ENCODE measurements at regions not wholly inside any gene's neighbourhood (a gene's known extent, or its start where the extent isn't known, plus 50 kb on each side); places are given as distances from the start of the nearest gene placed in this dataset.
A peak's percentile ranks its signal among the peaks of the same experiment; 100 is the strongest.
"Not testable (repeated sequence)": the region's sequence is repeated elsewhere in the genome, so short reads cannot be mapped to it uniquely, and the experiment has no call there.

DNA sequence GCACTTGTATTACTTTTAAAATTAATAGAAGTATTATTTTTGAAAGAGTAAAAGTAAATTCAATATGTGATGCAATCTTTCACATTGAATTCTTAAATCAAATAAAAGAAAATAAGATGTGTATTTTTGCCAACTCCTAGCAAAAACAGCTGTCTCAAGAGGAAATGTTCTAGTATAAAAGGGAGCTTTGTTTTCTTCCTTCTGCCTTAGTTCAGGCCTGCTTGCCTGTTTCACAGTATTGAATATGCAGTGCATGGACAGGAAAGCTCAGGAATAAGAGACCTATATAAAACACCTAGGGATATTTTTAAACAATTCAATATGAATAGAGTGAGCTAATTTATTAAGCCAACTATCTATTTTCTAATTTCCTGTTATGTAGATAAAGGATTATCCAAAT lies 294.8 kb upstream of the G2E3 start:
- DNase-seq (ENCODE audit: low spot score), result no peak

DNA sequence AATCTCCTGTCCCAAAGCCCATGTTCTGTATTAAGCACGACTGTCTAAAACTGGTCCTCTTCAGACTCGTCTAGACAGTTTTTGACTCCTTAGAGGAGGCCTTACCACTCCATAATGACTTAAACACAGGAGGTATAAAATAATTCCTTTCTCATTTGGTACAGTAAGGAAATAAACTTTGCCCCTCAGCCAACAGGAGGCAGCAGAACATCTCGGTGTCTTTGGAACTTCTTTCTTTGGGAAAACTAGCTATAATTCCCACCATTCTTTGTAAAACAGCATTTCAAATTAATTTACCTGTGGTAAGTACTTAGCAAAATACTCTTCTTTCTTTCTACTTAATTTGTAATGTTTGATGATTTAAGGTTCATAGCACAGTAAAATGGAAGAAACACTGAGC lies 292.7 kb upstream of the G2E3 start:
- DNase-seq (ENCODE audit: low spot score), result no peak

DNA sequence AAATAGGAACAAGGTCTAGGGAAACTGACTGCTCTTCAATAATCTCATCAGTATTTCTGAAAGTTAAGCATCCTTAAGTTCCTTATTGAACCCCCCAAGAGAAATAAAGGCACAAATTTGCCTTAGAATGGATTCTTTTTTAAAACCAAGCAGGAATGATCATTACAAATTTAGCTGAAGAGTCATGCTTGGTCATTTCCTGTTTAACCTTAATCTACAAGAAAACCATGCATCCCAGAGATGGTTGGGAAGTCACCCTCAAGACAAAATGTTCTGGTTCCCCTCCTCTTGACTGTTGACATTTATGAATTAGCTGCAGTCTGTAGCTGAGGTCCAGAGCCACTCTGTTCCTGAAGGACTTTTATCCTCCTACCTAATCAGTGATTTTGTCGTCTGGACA lies 291.8 kb upstream of the G2E3 start:
- peak; percentile 46 for DNase-seq (ENCODE audit: low spot score)

DNA sequence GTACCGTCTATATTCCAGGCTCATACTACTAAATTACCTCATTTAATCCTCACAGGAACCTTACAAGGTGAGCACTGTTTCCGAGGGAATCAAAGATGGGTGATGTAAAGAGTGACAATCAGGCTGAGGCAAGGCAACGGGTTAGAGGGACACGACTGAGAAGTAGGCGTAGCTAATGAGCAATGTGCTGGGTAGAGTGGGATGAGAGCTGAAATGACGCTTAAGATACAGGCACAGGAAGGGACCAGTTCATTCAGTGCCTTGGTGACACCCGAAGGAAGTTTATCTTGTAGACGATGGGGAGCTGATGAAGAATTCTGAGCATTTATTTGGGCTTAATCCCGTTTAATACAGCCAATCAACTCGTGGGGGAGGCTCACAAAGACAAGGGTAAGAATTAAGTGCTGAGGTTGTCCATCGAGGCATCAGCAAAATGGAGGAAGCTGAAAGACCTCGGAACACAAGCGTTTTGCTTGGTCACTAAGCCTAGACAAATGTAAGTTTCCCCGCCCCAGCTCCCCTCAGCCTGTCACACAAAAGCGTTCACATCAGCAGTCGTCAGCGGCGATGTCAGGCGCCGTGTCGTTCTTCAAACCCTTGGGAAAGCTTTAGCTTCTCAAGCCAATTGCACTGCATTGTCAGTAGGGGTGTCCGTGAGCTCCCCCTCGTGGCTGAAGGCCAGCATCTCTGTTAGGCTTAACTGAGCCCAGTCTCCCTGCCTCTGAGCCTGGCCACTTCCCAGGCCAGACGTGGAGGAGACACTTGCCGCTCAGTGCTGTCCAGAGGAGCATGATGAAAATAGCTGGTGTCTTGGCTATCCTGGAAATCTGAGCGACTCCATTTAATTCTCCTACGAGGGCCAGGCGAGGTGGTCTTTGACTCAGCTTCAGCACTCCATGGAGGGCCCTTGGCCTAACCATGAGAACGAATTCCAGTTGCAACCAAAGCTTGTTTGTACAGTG lies 288.5 kb upstream of the G2E3 start:
- peak; percentile 76 for DNase-seq (ENCODE audit: low spot score)

DNA sequence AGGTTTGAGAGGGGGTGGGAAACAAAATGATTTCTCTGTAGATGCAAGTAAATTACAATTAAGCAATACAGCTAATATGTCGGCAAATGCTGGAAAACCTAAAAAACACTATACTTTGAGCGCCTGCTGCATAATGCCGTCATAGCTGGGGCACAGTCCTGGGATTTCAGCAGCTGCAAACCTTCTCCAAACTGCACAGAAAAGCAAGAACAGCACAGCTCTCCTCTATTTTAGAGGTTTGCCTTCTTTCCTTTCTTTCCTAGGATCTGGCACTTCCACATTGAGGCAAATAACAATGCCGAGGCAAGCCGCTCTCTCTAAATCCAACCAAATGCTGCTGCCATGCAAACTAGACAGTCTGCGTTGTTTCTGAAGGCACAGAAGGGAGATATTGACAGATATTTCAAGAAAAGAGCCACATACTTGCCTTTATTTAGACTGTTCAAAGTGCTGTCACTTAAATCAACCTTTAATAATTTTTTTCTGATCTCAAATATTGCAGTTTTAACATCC lies 287.1 kb upstream of the G2E3 start:
- DNase-seq (ENCODE audit: low spot score), result no peak

DNA sequence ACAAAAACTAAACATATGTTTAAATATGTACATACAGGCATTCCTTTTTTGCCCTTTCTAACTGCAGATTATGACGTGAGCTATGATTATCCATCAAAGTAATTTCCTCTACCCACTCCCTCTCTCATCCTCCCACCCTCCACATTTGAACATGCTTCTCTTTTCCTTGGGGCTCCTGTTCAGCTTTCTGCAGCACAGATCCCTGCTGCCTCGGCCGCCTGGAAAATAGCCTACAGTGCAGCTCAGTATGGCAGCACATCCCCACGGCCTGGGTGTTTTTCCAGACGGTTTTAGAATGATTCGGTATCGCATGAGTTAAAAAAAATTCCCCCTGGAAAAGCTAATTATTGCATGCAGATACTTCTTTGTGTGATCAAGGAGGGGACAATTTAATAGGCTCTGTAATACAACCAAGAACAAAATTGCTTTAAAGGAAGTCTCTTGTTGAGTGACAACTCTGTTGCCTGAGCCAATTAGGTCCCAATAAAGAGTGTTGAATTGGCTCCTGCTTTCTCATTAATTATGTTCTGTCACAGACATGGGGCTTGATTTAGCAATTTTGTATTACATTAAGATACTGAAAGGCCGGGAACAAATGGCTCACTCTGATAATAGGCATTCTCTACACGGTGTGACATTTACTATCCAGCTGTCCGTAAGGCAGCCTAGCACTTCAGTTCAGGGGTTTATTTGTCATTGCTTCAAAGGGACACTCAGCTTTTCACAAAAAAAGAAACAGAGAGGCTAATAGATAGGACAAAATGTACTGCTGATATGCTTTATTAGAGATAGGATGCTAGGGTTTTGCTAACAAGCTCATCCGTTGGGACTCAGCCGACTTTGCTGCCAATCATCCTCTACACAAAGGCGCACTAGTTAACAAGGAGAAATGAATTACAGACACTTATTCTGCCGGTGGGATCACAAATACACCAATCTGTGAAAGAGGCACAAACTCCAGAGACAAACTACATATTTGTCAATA lies 285.8 kb upstream of the G2E3 start:
- no peak for DNase-seq (ENCODE audit: low spot score)

DNA sequence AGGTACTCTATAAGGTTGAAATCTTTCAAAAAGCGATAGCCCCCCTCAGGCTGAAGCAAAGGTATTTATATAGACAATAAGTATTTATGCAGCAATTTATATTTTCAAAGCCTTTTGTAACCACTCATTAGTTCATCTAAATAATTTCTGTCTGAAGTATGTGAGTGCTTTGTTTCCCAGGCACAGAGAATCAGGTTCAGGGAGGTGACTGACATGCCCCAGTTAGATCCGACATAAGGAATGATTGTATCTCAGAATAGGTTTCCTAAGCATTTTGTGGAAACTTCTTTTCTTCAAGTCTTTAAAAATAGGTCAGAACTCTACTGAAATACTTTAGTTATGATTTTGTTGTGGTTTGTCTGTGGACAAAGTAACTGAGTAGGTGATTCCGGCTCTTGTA lies 283.4 kb upstream of the G2E3 start:
- DNase-seq (ENCODE audit: low spot score), result no peak

DNA sequence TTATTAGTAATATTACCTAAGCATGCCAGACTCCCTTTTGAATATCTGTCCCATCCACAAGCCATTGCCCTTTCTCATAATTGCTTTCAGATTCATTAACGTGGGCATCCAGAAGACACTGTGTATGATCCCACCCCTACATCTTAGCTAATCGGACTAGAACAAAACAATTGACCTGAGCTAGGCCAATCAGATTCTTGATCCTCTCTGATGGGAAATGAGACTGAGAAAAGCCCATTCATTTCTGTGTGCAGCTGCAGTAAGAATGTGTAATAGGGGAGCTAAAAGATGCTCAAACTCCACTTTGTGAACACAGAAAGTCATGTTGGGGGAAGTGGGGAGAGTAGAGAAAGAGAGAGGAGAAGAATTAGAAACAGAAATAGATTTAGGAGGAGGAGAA lies 281.7 kb upstream of the G2E3 start:
- no peak for DNase-seq (ENCODE audit: low spot score)

DNA sequence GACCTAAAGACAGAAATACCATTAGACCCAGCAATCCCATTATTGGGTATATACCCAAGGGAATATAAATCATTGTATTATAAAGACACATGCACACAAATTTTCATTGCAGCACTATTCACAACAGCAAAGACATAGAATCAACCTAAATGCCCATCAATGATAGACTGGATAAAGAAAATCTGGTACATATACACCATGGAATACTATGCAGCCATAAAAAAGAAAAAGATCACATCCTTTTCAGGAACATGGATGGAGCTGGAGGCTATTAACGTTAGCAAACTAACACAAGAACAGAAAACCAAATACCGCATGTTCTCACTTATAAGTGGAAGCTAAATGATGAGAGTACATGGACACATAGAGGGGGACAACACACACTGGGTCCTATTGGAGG lies 280.1 kb upstream of the G2E3 start:
- DNase-seq (ENCODE audit: low spot score), result not testable (repeated sequence)

DNA sequence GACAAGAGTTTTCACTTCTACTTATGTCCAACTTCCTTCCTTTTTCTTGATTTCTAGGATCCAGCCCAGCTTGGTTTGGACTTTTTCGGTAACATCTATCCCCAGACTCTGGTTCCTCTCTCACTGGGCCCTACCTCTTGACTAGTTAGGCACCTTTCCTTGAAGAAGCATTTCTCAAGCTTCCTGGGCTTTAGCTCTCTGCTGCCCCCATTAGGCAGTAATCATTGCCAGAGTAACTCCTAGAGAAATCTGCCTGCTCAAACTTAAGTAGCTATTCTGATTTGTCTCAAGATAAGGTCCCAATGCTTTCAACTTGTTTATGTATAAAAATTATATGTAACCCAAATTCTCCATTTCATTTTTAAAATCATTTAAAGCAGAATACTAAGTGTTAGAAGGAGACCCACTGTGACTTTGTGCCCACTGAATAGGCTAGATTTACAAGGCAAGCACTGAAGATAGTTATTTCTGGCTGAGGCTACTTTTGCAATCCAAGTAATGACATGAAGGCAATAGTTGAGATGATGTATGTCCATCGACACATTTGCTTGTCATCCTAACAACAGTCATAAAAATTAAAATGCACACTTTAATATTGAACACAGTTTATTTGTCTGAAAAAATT lies 275.0 kb upstream of the G2E3 start:
- DNase-seq (ENCODE audit: low spot score), result peak; percentile 34

DNA sequence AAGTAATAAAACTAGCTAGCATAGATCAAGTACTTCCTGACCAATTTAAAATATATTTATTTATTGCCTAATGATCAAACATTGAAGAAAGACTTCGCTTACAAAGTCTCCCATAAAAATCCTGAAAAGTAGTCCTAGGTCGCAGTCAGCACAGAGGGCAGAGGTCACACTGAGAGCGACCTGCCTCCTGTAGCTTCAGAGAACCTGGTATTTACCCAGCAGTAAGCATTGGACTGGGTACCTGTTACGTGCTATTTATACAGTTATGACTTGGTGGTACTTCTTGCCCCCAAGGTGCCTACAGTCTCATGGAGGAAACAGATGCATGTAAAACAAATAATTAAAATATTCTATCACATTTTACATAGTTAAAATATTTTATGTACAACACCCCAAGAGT lies 274.1 kb upstream of the G2E3 start:
- no peak for DNase-seq (ENCODE audit: low spot score)

DNA sequence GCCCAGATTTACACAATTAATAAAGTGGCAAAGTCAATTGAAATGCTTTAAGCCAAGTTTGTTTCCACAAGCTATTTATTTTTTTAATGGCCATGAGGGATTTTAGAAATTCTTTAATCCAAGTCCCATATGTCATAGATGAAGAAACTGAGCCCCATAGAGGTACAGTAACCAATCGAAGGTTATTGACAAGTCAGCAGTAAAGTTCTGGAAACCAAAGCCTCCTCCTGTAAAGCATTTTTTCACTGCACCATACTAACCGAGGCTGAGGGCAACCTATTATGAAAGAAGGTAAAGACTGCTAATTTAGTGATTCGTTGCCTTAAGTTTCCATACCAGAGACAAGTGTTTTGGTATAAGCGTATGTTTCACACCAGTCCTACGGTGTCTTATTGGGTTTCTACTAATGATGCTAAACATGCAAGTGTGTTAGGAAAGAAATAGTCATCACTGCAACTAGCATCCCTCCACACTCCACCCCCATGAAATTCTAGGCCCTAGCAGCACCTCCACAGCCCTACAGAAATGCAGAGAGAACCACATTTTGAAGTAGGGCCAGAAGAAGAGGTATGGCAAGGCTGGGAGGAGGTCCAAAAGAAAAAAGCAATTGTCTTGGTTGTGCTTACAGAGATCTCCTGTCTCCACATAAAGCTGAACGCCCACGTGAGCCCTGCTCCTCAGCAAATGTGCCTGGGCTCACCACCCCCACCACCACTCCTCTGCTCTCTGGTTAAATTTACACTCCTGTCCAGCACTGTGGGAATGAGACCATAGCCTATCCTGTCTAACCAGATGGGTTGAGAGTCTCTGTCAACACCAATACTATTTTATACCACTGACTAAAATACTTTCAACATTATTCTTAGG lies 271.1 kb upstream of the G2E3 start:
- no peak for DNase-seq (ENCODE audit: low spot score)

DNA sequence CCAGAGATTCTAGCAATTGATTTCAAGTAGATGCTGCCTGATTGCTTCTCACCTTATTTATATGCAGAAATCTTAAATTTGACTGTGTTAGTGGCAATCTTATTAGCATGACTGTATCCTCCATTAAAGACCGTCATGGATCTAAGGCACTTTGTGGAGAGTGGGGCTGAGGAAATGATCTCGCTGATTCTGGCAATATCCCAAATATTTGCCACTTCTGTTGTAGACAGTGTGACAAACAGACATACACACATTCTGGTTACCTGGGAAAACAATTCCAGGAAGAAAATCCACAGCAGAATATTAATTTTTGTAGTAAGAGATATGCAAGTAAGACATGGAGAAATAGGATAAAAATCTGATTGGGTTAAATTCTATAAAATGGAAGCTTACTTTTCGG lies 269.0 kb upstream of the G2E3 start:
- no peak for DNase-seq (ENCODE audit: low spot score)

DNA sequence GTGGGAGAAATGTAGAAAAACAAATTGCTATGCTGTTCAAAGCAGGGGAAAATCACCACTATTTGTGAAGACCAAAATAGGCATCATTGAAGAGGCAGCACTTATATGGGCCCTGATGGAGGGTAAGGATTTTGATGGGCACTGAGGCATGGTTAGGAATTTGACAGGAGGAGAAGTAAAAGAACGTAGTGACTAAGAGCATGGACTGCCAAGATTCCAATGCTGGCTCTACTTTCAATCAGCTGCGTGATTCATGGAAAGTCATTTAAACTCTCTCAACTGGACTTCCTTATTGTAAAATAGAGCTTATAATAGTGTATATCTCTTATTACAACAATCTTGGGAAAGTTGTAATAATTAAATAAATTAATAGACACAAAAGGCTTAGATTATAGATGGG lies 267.7 kb upstream of the G2E3 start:
- DNase-seq (ENCODE audit: low spot score), result no peak

DNA sequence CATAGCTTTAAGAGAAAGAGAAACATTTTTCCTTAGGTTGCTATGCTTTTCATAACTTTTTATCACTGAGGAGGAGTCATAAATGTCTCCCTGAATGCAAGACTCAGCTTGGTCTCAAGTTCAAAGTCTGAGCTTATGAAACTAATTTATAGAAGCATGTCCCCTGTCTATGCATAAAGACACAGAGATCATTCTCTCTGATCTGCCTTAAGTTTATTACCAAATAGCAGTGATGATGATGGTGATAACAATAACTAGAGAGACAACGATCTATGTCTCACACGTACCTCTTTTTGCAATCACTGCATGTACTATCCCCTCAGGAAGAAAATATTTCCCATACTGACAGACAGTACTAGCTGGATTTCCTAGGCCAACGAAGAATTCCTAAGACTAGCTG lies 266.4 kb upstream of the G2E3 start:
- no peak for DNase-seq (ENCODE audit: low spot score)

DNA sequence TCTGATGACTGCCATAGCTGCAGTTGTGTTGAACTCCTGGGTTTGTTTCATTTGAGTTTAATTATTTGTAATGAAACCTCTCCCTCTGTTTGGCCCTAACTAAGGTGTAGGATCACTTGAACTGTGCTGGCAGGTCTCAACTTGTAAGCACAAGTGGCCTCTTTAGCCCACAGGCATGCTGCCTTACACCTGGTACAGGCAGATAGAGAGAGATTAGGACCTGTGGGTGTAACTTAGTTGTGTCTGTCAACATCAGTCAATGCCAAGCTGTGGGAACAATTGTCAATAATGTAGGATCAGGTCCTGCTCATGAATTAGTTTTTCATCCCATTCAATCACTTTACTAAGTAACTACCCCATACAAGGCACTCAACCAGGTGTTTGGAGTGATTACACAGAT lies 263.0 kb upstream of the G2E3 start:
- no peak for DNase-seq (ENCODE audit: low spot score)

DNA sequence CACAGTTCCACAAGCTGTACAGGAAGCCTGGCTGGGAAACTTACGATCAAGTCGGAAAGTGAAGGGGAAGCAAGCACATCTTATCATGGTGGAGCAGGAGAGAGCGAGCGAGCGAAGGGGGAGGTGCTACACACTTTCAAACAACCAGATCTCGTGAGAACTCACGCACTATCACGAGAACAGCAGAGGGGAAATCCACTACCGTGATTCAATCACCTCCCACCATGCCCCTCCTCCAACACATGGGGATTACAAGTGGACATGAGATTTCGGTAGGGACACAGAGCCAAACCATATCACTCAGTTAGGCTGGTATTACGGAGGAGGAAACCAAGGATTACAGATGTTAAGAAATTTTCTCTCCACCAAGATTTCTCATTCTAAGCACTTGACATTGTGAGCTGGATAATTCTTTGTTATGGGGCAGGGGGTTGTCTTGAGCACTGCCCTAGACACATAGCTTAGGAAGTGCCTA lies 262.0 kb upstream of the G2E3 start:
- no peak for DNase-seq (ENCODE audit: low spot score)

DNA sequence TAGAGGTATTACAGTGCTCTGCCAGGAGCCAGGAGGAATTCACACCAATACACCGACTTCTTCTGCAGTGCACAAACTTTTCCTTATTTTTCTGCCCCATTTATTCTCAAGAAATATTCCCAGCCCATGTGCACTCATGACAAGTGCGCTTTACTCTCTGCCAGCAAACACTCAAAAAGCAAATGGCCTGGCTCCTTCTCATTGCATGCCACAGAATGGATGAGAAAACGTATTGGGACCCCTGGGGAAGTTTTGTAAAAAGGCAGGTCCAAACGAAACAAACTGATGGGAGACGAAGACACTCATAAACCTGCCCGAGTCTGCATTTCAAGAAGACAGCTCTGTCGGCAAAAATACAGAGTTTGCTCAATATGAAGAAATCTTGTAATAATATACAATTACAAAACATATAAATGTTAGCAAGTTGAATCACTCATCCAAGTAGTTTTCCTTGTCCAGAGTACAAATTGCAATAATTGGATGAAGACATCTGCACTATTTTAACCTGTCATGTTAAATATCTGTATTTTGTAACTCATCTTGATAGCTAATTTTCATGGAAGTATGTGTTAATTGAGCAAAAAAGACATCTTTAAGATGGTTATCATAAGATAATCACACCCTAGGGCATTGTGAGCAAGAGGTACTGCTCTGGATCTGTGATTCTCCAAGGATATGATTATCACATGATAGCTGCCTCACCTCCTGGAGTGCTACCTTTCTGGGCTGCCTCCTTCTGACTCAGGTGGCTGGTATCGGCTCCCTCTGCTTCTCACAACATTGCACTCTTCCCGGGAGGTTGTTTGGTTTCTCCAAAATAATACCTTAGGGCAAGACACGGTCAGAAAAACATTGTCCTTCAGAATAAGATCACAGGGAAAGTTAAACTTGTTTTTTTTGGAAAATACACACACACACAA lies 260.8 kb upstream of the G2E3 start:
- DNase-seq (ENCODE audit: low spot score), result no peak

DNA sequence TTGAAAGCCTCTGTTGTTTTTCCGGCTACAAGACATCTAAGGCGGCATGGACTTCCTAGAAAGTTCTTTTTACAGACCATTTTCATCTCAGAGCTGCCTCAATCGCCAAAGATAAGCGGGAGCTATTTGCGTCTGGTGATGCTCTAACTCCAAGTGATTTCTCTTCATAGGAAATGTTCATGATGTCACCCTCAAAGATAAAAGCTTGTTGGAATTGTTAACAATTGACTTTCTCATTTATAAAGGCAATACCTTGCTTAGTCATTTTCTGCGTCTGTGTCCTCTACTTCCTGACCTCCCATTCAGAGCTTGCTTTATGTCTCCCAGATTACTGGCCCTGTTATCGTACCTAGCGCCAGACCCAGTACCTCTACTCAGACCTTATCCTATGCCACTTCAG lies 259.0 kb upstream of the G2E3 start:
- DNase-seq (ENCODE audit: low spot score), result peak; percentile 50

DNA sequence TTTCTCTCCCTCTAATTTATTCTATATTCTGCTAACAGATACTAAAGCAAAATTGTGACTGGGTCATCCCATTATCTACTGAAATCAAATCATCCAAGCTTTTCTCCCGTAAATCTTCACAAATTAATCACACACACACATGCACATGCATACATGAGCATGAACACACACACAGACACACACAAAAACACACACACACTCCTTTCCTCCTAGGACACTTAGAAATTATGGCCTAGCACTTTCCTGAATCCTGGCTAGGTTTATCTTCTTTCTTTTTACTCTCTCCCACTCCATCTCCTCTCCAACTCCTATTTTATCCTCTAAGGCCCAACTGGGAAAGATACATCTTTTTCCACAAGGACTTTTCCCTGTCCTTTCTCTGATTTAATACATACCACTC lies 255.6 kb upstream of the G2E3 start:
- no peak for DNase-seq (ENCODE audit: low spot score)
